IPS-20b (cell line): ENCODE measurements at regions not wholly inside any gene's neighbourhood (a gene's known extent, or its start where the extent isn't known, plus 50 kb on each side); places are given as distances from the start of the nearest gene placed in this dataset.
"Not testable (repeated sequence)": the region's sequence is repeated elsewhere in the genome, so short reads cannot be mapped to it uniquely, and the experiment has no call there.

Experiments
- H3K27ac ChIP-seq: one replicate; pipeline ENCODE4 v1.5.1; 2013; ENCODE audit warnings: low read length
- H3K27me3 ChIP-seq: 2 replicates; pipeline ENCODE4 v1.6.1; 2013; ENCODE audit warnings: mild to moderate bottlenecking, low read length, inconsistent platforms; ENCODE audit not compliant: insufficient read depth
- H3K36me3 ChIP-seq: 2 replicates; pipeline ENCODE4 v1.6.1; 2013; ENCODE audit warnings: low read depth, mild to moderate bottlenecking, inconsistent platforms, low read length, moderate library complexity; ENCODE audit not compliant: insufficient read depth
- H3K4me1 ChIP-seq: 2 replicates; pipeline ENCODE4 v1.6.1; 2013; ENCODE audit warnings: mild to moderate bottlenecking, control low read depth, inconsistent platforms, low read length, moderate library complexity; ENCODE audit not compliant: insufficient read depth
- H3K4me3 ChIP-seq: 2 replicates; pipeline ENCODE4 v1.5.1; 2013; ENCODE audit warnings: mild to moderate bottlenecking, low read length, inconsistent platforms
- H3K9ac ChIP-seq: 2 replicates; pipeline ENCODE4 v1.6.1; 2013; ENCODE audit warnings: low read depth, mild to moderate bottlenecking, inconsistent platforms, low read length, moderate library complexity
- H3K9me3 ChIP-seq: 2 replicates; pipeline ENCODE4 v1.6.1; 2013; ENCODE audit warnings: mild to moderate bottlenecking, low read depth, low read length, inconsistent platforms; ENCODE audit not compliant: insufficient read depth

GRCh38 chr6:134429861-134430380 is 112.0 kb upstream of the SGK1 start:
- H3K4me3 ChIP-seq = no peak overlapping the region
- H3K36me3 ChIP-seq = no peaks in the 10 kb centered on the region
- no peak overlapping the region for H3K27ac ChIP-seq
- H3K27me3 ChIP-seq = no peaks in the 10 kb centered on the region
- no peaks in the 10 kb centered on the region for H3K9me3 ChIP-seq
- no peaks in the 10 kb centered on the region for H3K4me1 ChIP-seq
- H3K9ac ChIP-seq = no peak overlapping the region

GRCh38 chr6:134427721-134428120 is 109.8 kb upstream of the SGK1 start:
- no peak overlapping the region for H3K27ac ChIP-seq
- no peaks in the 10 kb centered on the region for H3K9me3 ChIP-seq
- no peak overlapping the region for H3K4me3 ChIP-seq
- no peaks in the 10 kb centered on the region for H3K27me3 ChIP-seq
- H3K4me1 ChIP-seq = no peaks in the 10 kb centered on the region
- no peaks in the 10 kb centered on the region for H3K36me3 ChIP-seq
- no peak overlapping the region for H3K9ac ChIP-seq

- Histone ChIP-seq H3K4me1 (no peaks in the 10 kb centered on the region), H3K4me3 (no peak overlapping the region), H3K36me3 (no peaks in the 10 kb centered on the region), H3K9me3 (no peaks in the 10 kb centered on the region), H3K27me3 (no peaks in the 10 kb centered on the region), H3K27ac (no peak overlapping the region), H3K9ac (no peak overlapping the region)
These were observed 108.7 kb upstream of the SGK1 start for GRCh38 chr6:134426623-134427022.

- H3K9me3 ChIP-seq, H3K36me3 ChIP-seq, H3K4me1 ChIP-seq, H3K4me3 ChIP-seq, H3K27ac ChIP-seq, H3K9ac ChIP-seq, H3K27me3 ChIP-seq: not testable (repeated sequence)
These were observed 108.0 kb upstream of the SGK1 start for GRCh38 chr6:134425917-134426316.

GRCh38 chr6:134425513-134425912 is 107.6 kb upstream of the SGK1 start:
- H3K27me3 ChIP-seq = no peaks in the 10 kb centered on the region
- H3K9me3 ChIP-seq = peaks cover 9% of the 10 kb centered on the region; the same call in 1 of the 2 replicates
- no peak overlapping the region for H3K4me3 ChIP-seq
- no peaks in the 10 kb centered on the region for H3K4me1 ChIP-seq
- no peak overlapping the region for H3K27ac ChIP-seq
- no peaks in the 10 kb centered on the region for H3K36me3 ChIP-seq
- H3K9ac ChIP-seq = no peak overlapping the region

GRCh38 chr6:134424798-134425170 is 106.9 kb upstream of the SGK1 start:
- Histone ChIP-seq H3K4me3 (no peak overlapping the region), H3K27ac (no peak overlapping the region), H3K9ac (no peak overlapping the region), H3K36me3 (no peaks in the 10 kb centered on the region), H3K27me3 (no peaks in the 10 kb centered on the region), H3K4me1 (no peaks in the 10 kb centered on the region), H3K9me3 (peaks cover 12% of the 10 kb centered on the region; the same call in 1 of the 2 replicates)

- H3K27ac ChIP-seq = no peak overlapping the region
- H3K4me1 ChIP-seq = no peaks in the 10 kb centered on the region
- H3K9ac ChIP-seq = no peak overlapping the region
- no peaks in the 10 kb centered on the region for H3K36me3 ChIP-seq
- H3K4me3 ChIP-seq = no peak overlapping the region
- peaks cover 12% of the 10 kb centered on the region; the same call in 1 of the 2 replicates for H3K9me3 ChIP-seq
- H3K27me3 ChIP-seq = no peaks in the 10 kb centered on the region
These were observed 106.4 kb upstream of the SGK1 start for GRCh38 chr6:134424165-134424797.

- Histone ChIP-seq H3K4me3 (no peak overlapping the region), H3K27ac (no peak overlapping the region)
These were observed 104.7 kb upstream of the SGK1 start for GRCh38 chr6:134422426-134423231.

GRCh38 chr6:134421501-134421900 is 103.6 kb upstream of the SGK1 start:
- Histone ChIP-seq H3K36me3 (no peaks in the 10 kb centered on the region), H3K4me3 (no peak overlapping the region), H3K9me3 (peaks cover 12% of the 10 kb centered on the region; the same call in 1 of the 2 replicates), H3K9ac (no peak overlapping the region), H3K27me3 (no peaks in the 10 kb centered on the region), H3K27ac (no peak overlapping the region), H3K4me1 (no peaks in the 10 kb centered on the region)

More at GRCh38 chr6:134422426-134423231, 104.7 kb upstream of the SGK1 start:
- no peaks in the 10 kb centered on the region for H3K4me1 ChIP-seq
- no peaks in the 10 kb centered on the region for H3K36me3 ChIP-seq
- no peak overlapping the region for H3K9ac ChIP-seq
- no peaks in the 10 kb centered on the region for H3K27me3 ChIP-seq
- H3K9me3 ChIP-seq = peaks cover 12% of the 10 kb centered on the region; the same call in 1 of the 2 replicates

- Histone ChIP-seq H3K27ac (no peak overlapping the region), H3K4me3 (no peak overlapping the region), H3K9ac (no peak overlapping the region), H3K4me1 (no peaks in the 10 kb centered on the region), H3K27me3 (no peaks in the 10 kb centered on the region), H3K36me3 (no peaks in the 10 kb centered on the region), H3K9me3 (peaks cover 12% of the 10 kb centered on the region; the same call in 1 of the 2 replicates)
These were observed 102.8 kb upstream of the SGK1 start for GRCh38 chr6:134420614-134421181.

GRCh38 chr6:134419716-134420115 is 101.8 kb upstream of the SGK1 start:
- no peak overlapping the region for H3K27ac ChIP-seq
- H3K4me3 ChIP-seq = no peak overlapping the region
- H3K9me3 ChIP-seq = peaks cover 12% of the 10 kb centered on the region; the same call in 1 of the 2 replicates
- H3K9ac ChIP-seq = no peak overlapping the region
- H3K27me3 ChIP-seq = no peaks in the 10 kb centered on the region
- no peaks in the 10 kb centered on the region for H3K4me1 ChIP-seq
- H3K36me3 ChIP-seq = no peaks in the 10 kb centered on the region
